ENCODE measurements at regions not wholly inside any gene's neighbourhood (a gene's known extent, or its start where the extent isn't known, plus 50 kb on each side); places are given as distances from the start of the nearest gene placed in this dataset.

- no peak overlapping the region for H3K27ac ChIP-seq
- no peak for DNase-seq (ENCODE audit: low read depth, low spot score)
Measured at GRCh38 chrX:40158036-40158706, 60.4 kb upstream of the BCOR start.

- no peak overlapping the region for H3K27ac ChIP-seq
- no peak for DNase-seq (ENCODE audit: low read depth, low spot score)
Measured at GRCh38 chrX:40157228-40158035, 59.7 kb upstream of the BCOR start.

- no peak overlapping the region for H3K27ac ChIP-seq
- DNase-seq (ENCODE audit: low read depth, low spot score) = no peak
Measured at GRCh38 chrX:40156470-40157227, 58.9 kb upstream of the BCOR start.

GRCh38 chrX:40155589-40156469 lies 58.1 kb upstream of the BCOR start:
- no peak for DNase-seq (ENCODE audit: low read depth, low spot score)
- H3K27ac ChIP-seq = no peak overlapping the region

- H3K27ac ChIP-seq = no peak overlapping the region
- DNase-seq (ENCODE audit: low read depth, low spot score) = no peak
Measured at GRCh38 chrX:40154853-40155588, 57.3 kb upstream of the BCOR start.

GRCh38 chrX:40154250-40154852 lies 56.6 kb upstream of the BCOR start:
- no peak for DNase-seq (ENCODE audit: low read depth, low spot score)
- H3K27ac ChIP-seq = peak overlapping the region; percentile 24

GRCh38 chrX:40153345-40154249 lies 55.8 kb upstream of the BCOR start:
- peak overlapping the region; percentile 24 for H3K27ac ChIP-seq
- no peak for DNase-seq (ENCODE audit: low read depth, low spot score)

GRCh38 chrX:40152741-40153344 lies 55.1 kb upstream of the BCOR start:
- no peak for DNase-seq (ENCODE audit: low read depth, low spot score)
- peak overlapping the region; percentile 24 for H3K27ac ChIP-seq

GRCh38 chrX:40152173-40152711 lies 54.5 kb upstream of the BCOR start:
- DNase-seq (ENCODE audit: low read depth, low spot score) = no peak
- peak overlapping the region; percentile 24 for H3K27ac ChIP-seq

- H3K27ac ChIP-seq = no peak overlapping the region
- DNase-seq (ENCODE audit: low read depth, low spot score) = no peak
Measured at GRCh38 chrX:40151211-40152172, 53.7 kb upstream of the BCOR start.

- no peak overlapping the region for H3K27ac ChIP-seq
- no peak for DNase-seq (ENCODE audit: low read depth, low spot score)
Measured at GRCh38 chrX:40150503-40150902, 52.7 kb upstream of the BCOR start.

GRCh38 chrX:40149286-40150175 lies 51.8 kb upstream of the BCOR start:
- H3K27ac ChIP-seq = no peak overlapping the region
- no peak for DNase-seq (ENCODE audit: low read depth, low spot score)

- no peak overlapping the region for H3K27ac ChIP-seq
- DNase-seq (ENCODE audit: low read depth, low spot score) = no peak
Measured at GRCh38 chrX:40148385-40149285, 50.9 kb upstream of the BCOR start.

- H3K27ac ChIP-seq = no peak overlapping the region
- DNase-seq (ENCODE audit: low read depth, low spot score) = no peak
Measured at GRCh38 chrX:40147971-40148370, 50.2 kb upstream of the BCOR start.
